ENCODE measurements at regions not wholly inside any gene's neighbourhood (a gene's known extent, or its start where the extent isn't known, plus 50 kb on each side); places are given as distances from the start of the nearest gene placed in this dataset.

DNA sequence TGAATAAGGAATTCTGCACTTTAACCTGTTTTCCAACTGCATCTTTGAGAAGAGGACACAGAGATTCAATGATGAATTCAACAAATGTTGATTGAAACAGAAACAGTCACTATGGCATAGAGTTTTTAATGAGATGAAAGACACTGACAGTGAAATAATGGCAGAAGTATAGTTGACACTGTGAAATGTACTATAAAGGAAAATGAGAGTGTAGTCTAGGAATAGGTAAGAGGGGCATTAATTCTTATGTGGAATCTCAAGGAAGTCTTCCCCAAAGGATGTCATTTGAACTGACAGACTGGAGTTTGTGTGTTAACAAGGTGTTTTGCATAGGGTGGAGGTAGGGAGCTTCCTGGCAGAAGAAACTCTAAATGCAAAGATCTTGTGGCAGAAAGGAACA, 566.2 kb downstream of the TDRD15 start:
- TF ChIP-seq, protein P1, sequence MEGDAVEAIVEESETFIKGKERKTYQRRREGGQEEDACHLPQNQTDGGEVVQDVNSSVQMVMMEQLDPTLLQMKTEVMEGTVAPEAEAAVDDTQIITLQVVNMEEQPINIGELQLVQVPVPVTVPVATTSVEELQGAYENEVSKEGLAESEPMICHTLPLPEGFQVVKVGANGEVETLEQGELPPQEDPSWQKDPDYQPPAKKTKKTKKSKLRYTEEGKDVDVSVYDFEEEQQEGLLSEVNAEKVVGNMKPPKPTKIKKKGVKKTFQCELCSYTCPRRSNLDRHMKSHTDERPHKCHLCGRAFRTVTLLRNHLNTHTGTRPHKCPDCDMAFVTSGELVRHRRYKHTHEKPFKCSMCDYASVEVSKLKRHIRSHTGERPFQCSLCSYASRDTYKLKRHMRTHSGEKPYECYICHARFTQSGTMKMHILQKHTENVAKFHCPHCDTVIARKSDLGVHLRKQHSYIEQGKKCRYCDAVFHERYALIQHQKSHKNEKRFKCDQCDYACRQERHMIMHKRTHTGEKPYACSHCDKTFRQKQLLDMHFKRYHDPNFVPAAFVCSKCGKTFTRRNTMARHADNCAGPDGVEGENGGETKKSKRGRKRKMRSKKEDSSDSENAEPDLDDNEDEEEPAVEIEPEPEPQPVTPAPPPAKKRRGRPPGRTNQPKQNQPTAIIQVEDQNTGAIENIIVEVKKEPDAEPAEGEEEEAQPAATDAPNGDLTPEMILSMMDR (IDR thresholded peaks at IDR 0.05): no peak
- TF ChIP-seq POLR2A (IDR thresholded peaks at IDR 0.05): no peak

Data from testis (tissue), 2 donors.